Stimulated activated naive CD4-positive, alpha-beta T cell (primary cell): ENCODE measurements at regions not wholly inside any gene's neighbourhood (a gene's known extent, or its start where the extent isn't known, plus 50 kb on each side); places are given as distances from the start of the nearest gene placed in this dataset.

ENCODE experiments used
- DNase-seq, 6 experiments: peaks; one replicate each; lab custom pipeline; 2025; lab: John Stamatoyannopoulos, UW

GRCh38 chr9:88229434-88229833, 91.2 kb upstream of the SPATA31C2 start:
- DNase-seq = no peak

DNA sequence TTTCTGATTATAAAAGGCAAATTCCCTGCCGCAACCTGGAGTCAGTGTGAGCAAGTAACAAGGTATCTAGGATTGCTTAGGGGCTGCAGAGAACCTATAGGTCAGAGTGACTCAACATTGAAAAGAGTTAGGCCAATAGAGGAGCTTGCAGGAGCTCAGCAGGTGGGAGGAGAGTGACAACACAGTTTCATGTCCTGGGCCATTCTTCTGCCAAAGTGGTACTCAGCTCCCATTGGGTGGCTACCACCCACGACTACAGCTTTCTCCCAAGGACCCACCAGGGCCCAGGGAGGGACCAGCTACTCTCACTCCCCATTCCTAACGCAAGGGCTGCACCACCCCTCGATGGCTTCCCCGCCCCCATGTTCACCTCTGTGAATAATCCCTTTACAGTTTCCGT, 86.7 kb upstream of the SPATA31C2 start:
- DNase-seq = no peak

GRCh38 chr9:88221105-88221504, 82.8 kb upstream of the SPATA31C2 start:
- no peak for DNase-seq

GRCh38 chr9:88220652-88221051, 82.4 kb upstream of the SPATA31C2 start:
- no peak for DNase-seq

GRCh38 chr9:88219601-88220000, 81.3 kb upstream of the SPATA31C2 start:
- no peak for DNase-seq

DNA sequence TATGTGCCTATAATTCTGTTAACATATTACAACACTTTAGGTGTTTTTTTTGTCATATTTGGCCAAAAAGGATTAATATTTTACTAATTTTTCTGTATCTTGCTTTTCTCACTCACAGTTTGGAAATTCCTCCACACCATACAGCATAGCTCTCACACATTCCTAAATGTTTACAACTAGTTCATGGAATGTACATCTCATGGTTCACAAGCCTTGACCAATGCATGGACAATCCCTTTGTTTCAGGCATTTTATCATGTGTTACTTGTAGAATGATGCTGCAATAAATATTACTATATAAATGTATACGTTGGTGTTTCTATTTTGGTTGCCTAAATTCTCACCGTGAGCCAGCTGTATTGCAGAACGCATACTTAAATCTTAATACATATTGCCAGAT, 80.5 kb upstream of the SPATA31C2 start:
- DNase-seq = no peak

DNA sequence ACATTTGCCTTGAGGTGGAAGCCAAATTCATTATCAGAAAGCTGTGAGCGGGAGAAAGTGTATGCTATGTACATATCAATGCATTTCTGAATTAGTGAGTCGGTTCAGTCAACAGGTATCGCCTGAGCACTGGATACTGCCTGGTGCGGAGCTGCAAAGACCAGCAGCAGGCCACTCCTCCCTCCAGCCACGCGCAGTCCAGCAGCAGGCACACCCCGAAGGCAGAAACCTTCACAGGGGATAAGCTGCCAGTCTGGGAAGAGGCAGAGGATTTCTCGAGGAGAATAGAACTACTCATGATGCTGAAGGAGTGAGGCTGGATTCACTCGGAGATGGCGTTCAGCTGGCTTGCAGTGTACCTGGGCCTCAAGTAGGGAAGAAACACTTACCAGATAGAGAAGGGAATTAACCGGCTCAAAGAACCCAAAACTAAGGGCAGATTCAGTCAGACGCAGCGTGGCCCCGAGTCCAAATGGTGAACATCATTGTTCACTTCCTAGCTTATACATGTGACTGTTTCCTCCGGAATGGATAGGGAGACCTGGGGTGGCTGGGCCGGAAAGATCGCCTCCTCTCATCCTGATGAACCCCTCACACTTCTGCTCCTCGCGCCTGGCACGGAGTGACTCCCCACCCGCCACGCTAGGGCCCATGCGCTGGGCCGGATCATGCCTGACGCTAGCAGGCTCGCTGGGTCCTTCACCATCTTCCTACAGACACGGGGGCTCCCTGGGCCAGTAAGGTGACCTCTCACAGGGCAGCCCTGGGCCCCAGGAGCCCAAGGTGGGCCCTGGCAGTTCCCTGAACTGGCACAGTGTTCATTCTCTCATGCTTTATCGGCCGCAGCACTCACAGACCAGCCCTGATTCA, 78.1 kb upstream of the SPATA31C2 start:
- DNase-seq = no peak

- DNase-seq = no peak
Measured at GRCh38 chr9:88215196-88216125, 77.2 kb upstream of the SPATA31C2 start.

- DNase-seq = no peak
Measured at GRCh38 chr9:88202321-88202720, 64.0 kb upstream of the SPATA31C2 start.

DNA sequence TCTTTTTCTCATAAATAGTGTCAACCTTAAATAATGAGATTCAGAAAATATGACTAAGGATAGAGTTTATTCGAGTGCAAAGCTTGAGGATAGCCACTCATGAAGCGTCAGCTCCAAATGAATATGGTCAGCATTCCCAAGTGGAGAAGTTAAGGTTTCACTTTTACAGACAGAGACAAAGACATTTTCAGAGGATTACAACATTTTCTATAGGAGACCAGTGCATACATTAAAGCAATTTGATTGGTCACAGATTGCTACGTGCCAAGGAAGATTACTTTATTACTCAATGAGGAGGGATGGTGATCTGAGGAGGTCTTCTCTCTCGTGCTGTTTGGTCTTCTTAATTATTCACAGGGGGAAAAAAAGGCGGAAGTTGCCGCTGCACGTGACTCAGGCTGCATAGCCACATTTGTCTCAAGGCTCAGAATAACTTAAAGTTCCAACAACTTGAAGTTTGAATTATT, 60.1 kb upstream of the SPATA31C2 start:
- DNase-seq = no peak

- no peak for DNase-seq
Measured at GRCh38 chr9:88197781-88198340, 59.6 kb upstream of the SPATA31C2 start.

DNA sequence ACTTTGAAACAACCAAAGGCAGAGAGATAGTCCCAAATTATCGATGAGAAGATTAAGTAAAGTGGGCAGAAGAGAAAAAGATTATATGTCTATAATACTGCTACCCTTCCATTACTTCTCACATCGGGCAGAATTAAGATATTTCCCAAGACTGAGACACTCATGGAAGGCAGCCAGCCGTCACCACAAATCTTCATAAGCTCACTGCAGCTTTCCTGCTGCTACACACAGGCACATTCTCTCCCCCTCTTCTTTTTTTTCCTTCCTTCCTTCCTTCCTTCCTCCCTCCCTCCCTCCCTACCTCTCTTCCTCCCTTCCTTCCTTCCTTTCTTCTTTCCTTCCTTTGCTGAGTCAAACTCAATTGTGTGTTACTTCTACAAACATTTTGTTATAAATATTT, 58.7 kb upstream of the SPATA31C2 start:
- no peak for DNase-seq

- DNase-seq = no peak
Measured at GRCh38 chr9:88196142-88196790, 58.0 kb upstream of the SPATA31C2 start.

DNA sequence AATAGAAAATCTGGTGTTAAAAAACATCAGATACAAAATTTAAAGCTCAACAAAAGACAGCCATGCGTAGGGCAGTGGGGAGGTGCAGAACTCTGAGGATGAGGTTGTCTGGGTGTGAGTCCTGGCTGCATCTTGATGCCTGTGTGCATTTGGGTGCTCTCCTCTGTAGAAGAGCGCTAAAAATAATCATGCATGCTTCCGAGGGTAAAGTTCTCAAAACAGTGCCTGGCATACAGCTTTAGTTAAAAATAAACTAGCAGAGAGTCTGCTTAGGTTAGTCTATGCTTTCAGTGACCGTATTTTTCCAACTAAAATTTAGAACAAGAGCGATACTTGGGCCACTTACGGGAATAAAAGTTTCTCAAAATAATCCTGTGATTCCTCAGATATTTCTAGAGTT, 55.5 kb upstream of the SPATA31C2 start:
- DNase-seq = no peak

DNA sequence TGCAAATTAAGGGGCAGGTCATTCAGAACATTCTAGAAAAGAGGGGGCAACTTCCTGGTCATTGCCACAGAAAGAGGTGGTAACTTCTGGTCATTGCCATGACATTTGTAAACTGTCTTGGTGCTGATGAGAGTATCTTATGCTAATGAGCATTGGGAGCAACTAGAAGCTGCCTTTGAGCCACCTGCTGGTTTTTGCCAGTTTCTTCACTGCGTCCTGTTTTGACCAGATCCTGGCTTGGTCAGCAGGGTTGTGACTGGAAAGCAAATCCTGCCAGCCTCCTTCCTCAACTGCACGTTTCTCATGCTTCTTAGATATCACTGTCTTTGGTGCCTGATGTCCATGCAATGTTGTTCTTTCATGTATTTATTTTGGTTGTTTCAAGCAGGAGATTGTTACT, 53.2 kb upstream of the SPATA31C2 start:
- DNase-seq = no peak

- no peak for DNase-seq
Measured at GRCh38 chr9:88189371-88189770, 51.1 kb upstream of the SPATA31C2 start.
